ENCODE measurements at regions not wholly inside any gene's neighbourhood (a gene's known extent, or its start where the extent isn't known, plus 50 kb on each side); places are given as distances from the start of the nearest gene placed in this dataset.

GRCh38 chr3:55380561-55380960 lies 106.5 kb downstream of the WNT5A start:
- no peak overlapping the region for H3K4ac ChIP-seq (ENCODE audit: low read depth in 1 of 2, low read length in 2 of 2)
- H3K14ac ChIP-seq (ENCODE audit: low read length in 2 of 2): no peak overlapping the region
- no peak overlapping the region for H3K4me2 ChIP-seq (ENCODE audit: low read length, poor library complexity, severe bottlenecking)
- no peaks in the 10 kb centered on the region for H3K4me1 ChIP-seq (ENCODE audit: control insufficient read depth, insufficient read depth, low read depth, low read length)
- no peaks in the 10 kb centered on the region for H3K27me3 ChIP-seq (ENCODE audit: control insufficient read depth in 1 of 2, insufficient read depth in 1 of 2, low read length in 2 of 2)
- no peak overlapping the region for H2BK120ac ChIP-seq (ENCODE audit: low read depth, low read length)
- no peak overlapping the region for H4K91ac ChIP-seq (ENCODE audit: low read length)
- H2AFZ ChIP-seq (ENCODE audit: low read depth, low read length): no peak overlapping the region
- H4K8ac ChIP-seq (ENCODE audit: low read length): no peak overlapping the region
- H3K4me3 ChIP-seq (ENCODE audit: insufficient read depth in 1 of 2, low read depth in 1 of 2, low read length in 2 of 2): no peak overlapping the region
- no peak overlapping the region for H3K9ac ChIP-seq (ENCODE audit: low read length)
- H2BK15ac ChIP-seq (ENCODE audit: low read depth, poor library complexity, severe bottlenecking): no peak overlapping the region
- H3K79me1 ChIP-seq (replicated peaks; ENCODE audit: low read length, poor library complexity, severe bottlenecking): no peaks in the 10 kb centered on the region
- H3K18ac ChIP-seq (ENCODE audit: low read depth in 1 of 2, low read length in 2 of 2): no peak overlapping the region
- H3K27ac ChIP-seq (ENCODE audit: low read length, poor library complexity, severe bottlenecking): no peak overlapping the region
- no peak overlapping the region for H2BK12ac ChIP-seq (ENCODE audit: low read length in 2 of 2)
- no peak for DNase-seq
- H2AK5ac ChIP-seq (ENCODE audit: low read length, severe bottlenecking): no peak overlapping the region
- no peak overlapping the region for H2BK5ac ChIP-seq (ENCODE audit: low read depth, low read length, poor library complexity, severe bottlenecking)
- no peak overlapping the region for H3K23ac ChIP-seq (ENCODE audit: low read length in 2 of 2)
- no peaks in the 10 kb centered on the region for H3K9me3 ChIP-seq (ENCODE audit: control insufficient read depth, low read length)
- H3K36me3 ChIP-seq (ENCODE audit: control insufficient read depth in 1 of 2, insufficient read depth in 2 of 2, low read depth in 1 of 2, low read length in 2 of 2): no peaks in the 10 kb centered on the region

DNA sequence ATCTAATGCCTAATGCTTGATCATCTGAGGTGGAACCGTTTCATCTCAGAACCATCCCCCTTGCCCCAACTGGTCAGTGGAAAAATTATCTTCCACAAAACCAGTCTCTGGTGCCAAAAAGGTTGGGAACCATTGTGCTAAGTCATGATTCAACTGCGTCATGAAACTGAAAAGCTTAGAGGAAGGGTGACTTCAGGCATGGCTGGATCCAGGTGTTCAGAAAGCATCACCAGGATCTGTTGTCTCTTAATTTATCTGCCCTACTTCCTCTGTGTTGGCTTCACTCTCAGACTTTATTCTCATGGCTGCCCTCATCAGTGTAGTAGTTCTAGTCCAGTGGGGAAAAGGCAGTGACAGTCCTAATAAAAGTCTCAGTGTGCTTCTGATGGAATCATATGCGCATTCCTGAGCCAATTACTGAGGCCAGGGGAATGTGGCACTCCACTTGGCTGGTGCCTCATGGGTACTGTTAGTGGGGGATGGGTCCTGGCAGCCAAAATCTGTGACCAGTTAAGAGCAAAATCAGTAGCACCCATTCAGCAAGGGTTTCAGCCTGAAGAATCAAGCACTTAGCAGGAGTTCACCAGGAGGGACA lies 110.3 kb downstream of the WNT5A start:
- no peak overlapping the region for H3K18ac ChIP-seq (ENCODE audit: low read depth in 1 of 2, low read length in 2 of 2)
- no peaks in the 10 kb centered on the region for H3K9me3 ChIP-seq (ENCODE audit: control insufficient read depth, low read length)
- H3K14ac ChIP-seq (ENCODE audit: low read length in 2 of 2): no peak overlapping the region
- no peak overlapping the region for H2AK5ac ChIP-seq (ENCODE audit: low read length, severe bottlenecking)
- H3K23ac ChIP-seq (ENCODE audit: low read length in 2 of 2): no peak overlapping the region
- H3K27me3 ChIP-seq (ENCODE audit: control insufficient read depth in 1 of 2, insufficient read depth in 1 of 2, low read length in 2 of 2): no peaks in the 10 kb centered on the region
- H3K79me1 ChIP-seq (replicated peaks; ENCODE audit: low read length, poor library complexity, severe bottlenecking): no peaks in the 10 kb centered on the region
- H3K9ac ChIP-seq (ENCODE audit: low read length): no peak overlapping the region
- no peak overlapping the region for H4K91ac ChIP-seq (ENCODE audit: low read length)
- no peak overlapping the region for H2BK5ac ChIP-seq (ENCODE audit: low read depth, low read length, poor library complexity, severe bottlenecking)
- no peak overlapping the region for H2BK120ac ChIP-seq (ENCODE audit: low read depth, low read length)
- H3K4ac ChIP-seq (ENCODE audit: low read depth in 1 of 2, low read length in 2 of 2): no peak overlapping the region
- no peak for DNase-seq
- no peaks in the 10 kb centered on the region for H3K36me3 ChIP-seq (ENCODE audit: control insufficient read depth in 1 of 2, insufficient read depth in 2 of 2, low read depth in 1 of 2, low read length in 2 of 2)
- 92% methylated on average over 3 of the region's 3 CpGs for WGBS
- H3K4me3 ChIP-seq (ENCODE audit: insufficient read depth in 1 of 2, low read depth in 1 of 2, low read length in 2 of 2): no peak overlapping the region
- no peaks in the 10 kb centered on the region for H3K4me1 ChIP-seq (ENCODE audit: control insufficient read depth, insufficient read depth, low read depth, low read length)
- H2BK15ac ChIP-seq (ENCODE audit: low read depth, poor library complexity, severe bottlenecking): no peak overlapping the region
- no peak overlapping the region for H2BK12ac ChIP-seq (ENCODE audit: low read length in 2 of 2)
- no peak overlapping the region for H3K4me2 ChIP-seq (ENCODE audit: low read length, poor library complexity, severe bottlenecking)
- no peak overlapping the region for H2AFZ ChIP-seq (ENCODE audit: low read depth, low read length)
- no peak overlapping the region for H3K27ac ChIP-seq (ENCODE audit: low read length, poor library complexity, severe bottlenecking)
- no peak overlapping the region for H4K8ac ChIP-seq (ENCODE audit: low read length)

DNA sequence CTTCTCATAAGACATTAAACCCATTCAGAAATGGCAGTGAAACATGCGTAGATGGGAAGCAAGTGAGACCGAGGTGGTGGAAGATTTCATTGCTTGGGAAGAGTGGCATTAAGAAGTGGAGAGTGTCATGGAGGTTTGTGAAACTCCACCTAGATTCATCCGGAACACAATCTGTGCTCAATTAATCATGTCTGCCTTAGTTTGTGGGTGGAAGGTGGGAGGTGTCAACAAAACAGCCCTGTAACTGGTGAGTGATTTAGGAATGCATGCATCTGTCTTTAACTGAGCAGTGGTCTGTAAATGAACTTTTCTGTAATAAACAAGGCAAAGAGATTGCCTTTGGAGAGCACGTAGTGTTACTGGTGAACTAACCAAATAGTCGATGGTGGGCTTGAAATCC lies 113.7 kb downstream of the WNT5A start:
- Histone ChIP-seq H3K18ac (ENCODE audit: low read depth in 1 of 2, low read length in 2 of 2) (no peak overlapping the region), H3K27ac (ENCODE audit: low read length, poor library complexity, severe bottlenecking) (no peak overlapping the region), H2BK12ac (ENCODE audit: low read length in 2 of 2) (peak overlapping the region in 1 of 2 experiments; percentile 19), H3K4me1 (ENCODE audit: control insufficient read depth, insufficient read depth, low read depth, low read length) (no peaks in the 10 kb centered on the region), H2AK5ac (ENCODE audit: low read length, severe bottlenecking) (no peak overlapping the region), H3K14ac (ENCODE audit: low read length in 2 of 2) (no peak overlapping the region), H3K36me3 (ENCODE audit: control insufficient read depth in 1 of 2, insufficient read depth in 2 of 2, low read depth in 1 of 2, low read length in 2 of 2) (no peaks in the 10 kb centered on the region), H3K4ac (ENCODE audit: low read depth in 1 of 2, low read length in 2 of 2) (no peak overlapping the region), H4K8ac (ENCODE audit: low read length) (no peak overlapping the region), H3K27me3 (ENCODE audit: control insufficient read depth in 1 of 2, insufficient read depth in 1 of 2, low read length in 2 of 2) (peaks cover 0 to 3% of the 10 kb centered on the region in 2 experiments), H3K23ac (ENCODE audit: low read length in 2 of 2) (no peak overlapping the region), H3K4me3 (ENCODE audit: insufficient read depth in 1 of 2, low read depth in 1 of 2, low read length in 2 of 2) (no peak overlapping the region), H3K9ac (ENCODE audit: low read length) (no peak overlapping the region), H2BK15ac (ENCODE audit: low read depth, poor library complexity, severe bottlenecking) (no peak overlapping the region), H2AFZ (ENCODE audit: low read depth, low read length) (no peak overlapping the region), H3K79me1 (replicated peaks; ENCODE audit: low read length, poor library complexity, severe bottlenecking) (no peaks in the 10 kb centered on the region), H2BK5ac (ENCODE audit: low read depth, low read length, poor library complexity, severe bottlenecking) (no peak overlapping the region), H3K4me2 (ENCODE audit: low read length, poor library complexity, severe bottlenecking) (no peak overlapping the region), H4K91ac (ENCODE audit: low read length) (no peak overlapping the region), H3K9me3 (ENCODE audit: control insufficient read depth, low read length) (no peaks in the 10 kb centered on the region), H2BK120ac (ENCODE audit: low read depth, low read length) (no peak overlapping the region)
- 90% methylated on average over 5 of the region's 5 CpGs for WGBS
- DNase-seq: no peak

GRCh38 chr3:55370272-55370671 lies 116.8 kb downstream of the WNT5A start:
- Histone ChIP-seq H3K4me3 (ENCODE audit: insufficient read depth in 1 of 2, low read depth in 1 of 2, low read length in 2 of 2) (no peak overlapping the region), H2BK120ac (ENCODE audit: low read depth, low read length) (no peak overlapping the region), H3K18ac (ENCODE audit: low read depth in 1 of 2, low read length in 2 of 2) (no peak overlapping the region), H4K91ac (ENCODE audit: low read length) (no peak overlapping the region), H3K4ac (ENCODE audit: low read depth in 1 of 2, low read length in 2 of 2) (no peak overlapping the region), H2AFZ (ENCODE audit: low read depth, low read length) (no peak overlapping the region), H3K27me3 (ENCODE audit: control insufficient read depth in 1 of 2, insufficient read depth in 1 of 2, low read length in 2 of 2) (peaks cover 0 to 3% of the 10 kb centered on the region in 2 experiments), H3K14ac (ENCODE audit: low read length in 2 of 2) (no peak overlapping the region), H3K9me3 (ENCODE audit: control insufficient read depth, low read length) (no peaks in the 10 kb centered on the region), H2BK5ac (ENCODE audit: low read depth, low read length, poor library complexity, severe bottlenecking) (no peak overlapping the region), H3K23ac (ENCODE audit: low read length in 2 of 2) (no peak overlapping the region), H4K8ac (ENCODE audit: low read length) (no peak overlapping the region), H3K4me2 (ENCODE audit: low read length, poor library complexity, severe bottlenecking) (no peak overlapping the region), H2BK12ac (ENCODE audit: low read length in 2 of 2) (no peak overlapping the region), H2AK5ac (ENCODE audit: low read length, severe bottlenecking) (no peak overlapping the region), H3K79me1 (replicated peaks; ENCODE audit: low read length, poor library complexity, severe bottlenecking) (no peaks in the 10 kb centered on the region), H3K4me1 (ENCODE audit: control insufficient read depth, insufficient read depth, low read depth, low read length) (no peaks in the 10 kb centered on the region), H2BK15ac (ENCODE audit: low read depth, poor library complexity, severe bottlenecking) (no peak overlapping the region), H3K27ac (ENCODE audit: low read length, poor library complexity, severe bottlenecking) (no peak overlapping the region), H3K9ac (ENCODE audit: low read length) (no peak overlapping the region), H3K36me3 (ENCODE audit: control insufficient read depth in 1 of 2, insufficient read depth in 2 of 2, low read depth in 1 of 2, low read length in 2 of 2) (no peaks in the 10 kb centered on the region)
- DNase-seq: no peak
- 98% methylated on average over 12 of the region's 12 CpGs for WGBS

Data from mesenchymal stem cell (in vitro differentiated cells and primary cell).